GM23248 (cell line): ENCODE measurements at regions not wholly inside any gene's neighbourhood (a gene's known extent, or its start where the extent isn't known, plus 50 kb on each side); places are given as distances from the start of the nearest gene placed in this dataset.
A peak's percentile ranks its signal among the peaks of the same experiment; 100 is the strongest.

ENCODE experiments used
- DNase-seq: peaks from one replicate; pipeline ENCODE4 v3.0.0-alpha.2; 2015
- H2AFZ ChIP-seq: fragments of 200-600 bp; sonication (generic); 2 replicates; pipeline ENCODE4 v1.6.1; 2016; ENCODE audit warnings: antibody characterized with exemption
- H3F3A ChIP-seq: fragments of 200-600 bp; sonication (generic); 2 replicates; pipeline ENCODE4 v1.6.1; 2016; ENCODE audit warnings: mild to moderate bottlenecking, antibody characterized with exemption, mixed run types; ENCODE audit not compliant: insufficient read depth
- H3K27ac ChIP-seq: fragments of 200-600 bp; sonication (generic); 2 replicates; pipeline ENCODE4 v1.5.1; 2016; ENCODE audit warnings: mild to moderate bottlenecking
- H3K27me3 ChIP-seq: fragments of 200-600 bp; sonication (generic); replicated peaks from 2 replicates; pipeline ENCODE4 v1.6.1; 2016; ENCODE audit warnings: mild to moderate bottlenecking; ENCODE audit not compliant: insufficient read depth
- H3K36me3 ChIP-seq: fragments of 200-600 bp; sonication (generic); 2 replicates; pipeline ENCODE4 v1.6.1; 2016; ENCODE audit warnings: low read depth, mild to moderate bottlenecking
- H3K4me1 ChIP-seq: fragments of 200-600 bp; sonication (generic); 2 replicates; pipeline ENCODE4 v1.6.1; 2016; ENCODE audit warnings: mild to moderate bottlenecking; ENCODE audit not compliant: insufficient read depth
- H3K4me2 ChIP-seq: fragments of 200-600 bp; sonication (generic); one replicate; pipeline ENCODE4 v1.6.1; 2016; ENCODE audit warnings: mild to moderate bottlenecking; ENCODE audit not compliant: unreplicated experiment
- H3K4me3 ChIP-seq: fragments of 200-600 bp; sonication (generic); 2 replicates; pipeline ENCODE4 v1.5.1; 2016; ENCODE audit warnings: mild to moderate bottlenecking
- H3K79me2 ChIP-seq: fragments of 200-600 bp; sonication (generic); 2 replicates; pipeline ENCODE4 v1.6.1; 2016; ENCODE audit warnings: mild to moderate bottlenecking; ENCODE audit not compliant: insufficient read depth
- H3K9ac ChIP-seq: fragments of 200-600 bp; sonication (generic); 2 replicates; pipeline ENCODE4 v1.6.1; 2016; ENCODE audit warnings: mild to moderate bottlenecking
- H3K9me2 ChIP-seq: fragments of 200-600 bp; sonication (generic); 2 replicates; pipeline ENCODE4 v1.6.1; 2016; ENCODE audit warnings: mixed run types, mild to moderate bottlenecking, moderate library complexity; ENCODE audit not compliant: insufficient read depth
- H3K9me3 ChIP-seq: fragments of 200-600 bp; sonication (generic); one replicate; pipeline ENCODE4 v1.6.1; 2017; ENCODE audit warnings: low read depth
- H4K20me1 ChIP-seq: fragments of 200-600 bp; sonication (generic); 2 replicates; pipeline ENCODE4 v1.6.0; 2016; ENCODE audit not compliant: insufficient read depth
- EZH2 ChIP-seq: fragments of 200-600 bp; sonication (generic); IDR thresholded peaks from 2 replicates; pipeline ENCODE4 v1.6.1; 2018; ENCODE audit warnings: antibody characterized with exemption, mild to moderate bottlenecking; ENCODE audit not compliant: insufficient read depth, poor library complexity, severe bottlenecking
- EZH2phosphoT487 ChIP-seq: fragments of 200-600 bp; sonication (generic); IDR thresholded peaks from 2 replicates; pipeline ENCODE4 v1.6.1; 2018; ENCODE audit warnings: antibody characterized with exemption, moderate library complexity, mild to moderate bottlenecking, low read depth; ENCODE audit not compliant: insufficient read depth
- WGBS, 2 experiments: methylation state at CpG; one replicate each; pipeline ENCODE4 v1.1.6; 2015 to 2017; ENCODE audit warnings: low lambda C conversion rate in 2 of 2, low coverage in 1 of 2; ENCODE audit errors: missing lambda C conversion rate in 2 of 2; 5-methylcytosine and 5-hydroxymethylcytosine counted together
- in situ Hi-C: fragments of 300-500 bp; cut with MboI; formaldehyde crosslinking; loops from 2 replicates; pipeline ENCODE4 v1.15.0; 2020

DNA sequence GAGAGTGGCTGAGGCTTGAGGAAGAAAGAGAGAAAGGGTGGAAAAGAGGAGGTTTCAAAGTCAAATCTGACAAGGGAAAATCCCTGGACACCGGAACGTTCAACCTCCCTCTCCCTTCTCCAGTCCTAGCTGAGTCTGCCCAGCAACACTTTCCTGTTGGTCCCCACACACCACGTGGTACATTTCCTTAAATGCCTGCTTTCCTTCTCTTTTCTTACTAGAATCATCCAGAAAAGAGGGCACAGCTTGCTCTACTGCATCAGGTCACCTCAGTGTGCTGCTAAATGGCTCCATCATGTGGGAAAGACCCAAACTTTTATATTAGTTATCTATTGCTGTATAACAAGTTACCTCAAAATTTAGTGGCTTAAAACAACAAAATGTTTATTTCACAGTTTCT, 181.2 kb downstream of the NECTIN3 start:
- 33 to 50% methylated on average over 3 of the region's 3 CpGs for WGBS, 2 experiments

DNA sequence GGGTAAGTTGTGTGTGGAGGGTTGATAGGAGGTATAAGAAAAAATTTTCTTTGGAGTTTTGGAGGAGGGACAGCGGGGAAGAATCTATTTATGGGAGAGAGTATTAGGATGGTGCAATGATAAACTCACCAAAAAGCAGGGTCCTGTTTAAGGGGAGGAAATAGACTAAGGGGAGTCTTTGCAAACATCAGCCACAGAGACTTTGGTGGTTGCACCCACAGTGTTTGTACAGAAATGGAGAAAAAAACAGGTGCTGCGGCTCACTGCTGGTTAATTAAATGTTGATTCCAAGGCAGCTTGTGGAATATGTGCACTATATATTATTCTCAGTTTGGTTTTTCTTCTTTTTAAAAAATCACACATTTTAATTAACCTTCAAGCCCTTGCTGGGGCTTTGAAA, 182.1 kb downstream of the NECTIN3 start:
- TF ChIP-seq EZH2 (no peak), EZH2phosphoT487 (no peak)
- in situ Hi-C loops, result no loop called here
- 87 to 94% methylated on average over 2 of the region's 2 CpGs for WGBS, 2 experiments

More for the DNA sequence above, 181.2 kb downstream of the NECTIN3 start:
- H3K9me2 ChIP-seq, result peaks cover 4% of the 10 kb centered on the region; the same call in 1 of the 2 replicates
- no peaks in the 10 kb centered on the region for H3K27me3 ChIP-seq
- H3K9ac ChIP-seq, result no peak overlapping the region
- peaks cover 4% of the 10 kb centered on the region for H3F3A ChIP-seq
- in situ Hi-C loops, result no loop called here
- H4K20me1 ChIP-seq, result no peaks in the 10 kb centered on the region
- no peak overlapping the region for H3K4me3 ChIP-seq
- peak; percentile 59 for DNase-seq
- H3K9me3 ChIP-seq, result no peaks in the 10 kb centered on the region
- H3K36me3 ChIP-seq, result no peaks in the 10 kb centered on the region
- no peaks in the 10 kb centered on the region for H3K79me2 ChIP-seq
- no peak overlapping the region for H3K4me2 ChIP-seq
- H3K4me1 ChIP-seq, result peaks cover 3% of the 10 kb centered on the region; the same call in 1 of the 2 replicates
- TF ChIP-seq EZH2phosphoT487, result no peak
- no peak for TF ChIP-seq EZH2
- H3K27ac ChIP-seq, result no peak overlapping the region
- H2AFZ ChIP-seq, result peak overlapping the region; percentile 58

DNA sequence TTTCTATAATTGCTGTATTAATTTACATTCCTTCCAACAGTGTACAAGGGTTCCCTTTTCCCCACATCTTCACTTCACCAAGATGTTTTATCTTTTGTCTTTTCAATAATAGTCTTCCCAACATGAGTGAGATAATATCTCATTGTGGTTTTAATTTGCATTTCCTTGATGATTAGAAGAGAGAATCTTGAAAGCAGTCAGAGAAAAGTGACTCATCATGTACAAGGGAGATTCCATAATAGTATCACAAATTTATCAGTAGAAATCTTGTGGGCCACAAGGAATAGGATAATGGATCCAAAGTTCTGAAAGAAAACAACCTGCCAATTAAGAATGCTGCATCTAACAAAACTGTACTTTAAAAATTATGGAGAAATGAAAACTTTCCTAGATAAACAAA, 189.3 kb downstream of the NECTIN3 start:
- no peak for DNase-seq
- Histone ChIP-seq H3K4me1 (no peaks in the 10 kb centered on the region), H2AFZ (no peak overlapping the region), H3K79me2 (no peaks in the 10 kb centered on the region), H3K9me3 (peaks cover 2% of the 10 kb centered on the region), H3K27ac (no peak overlapping the region), H3K4me3 (no peak overlapping the region), H3F3A (no peaks in the 10 kb centered on the region), H3K36me3 (no peaks in the 10 kb centered on the region), H3K4me2 (no peak overlapping the region), H3K27me3 (no peaks in the 10 kb centered on the region), H4K20me1 (no peaks in the 10 kb centered on the region), H3K9ac (no peak overlapping the region), H3K9me2 (peaks cover 3% of the 10 kb centered on the region; the same call in 1 of the 2 replicates)
- in situ Hi-C loops, result no loop called here
- no peak for TF ChIP-seq EZH2
- TF ChIP-seq EZH2phosphoT487, result no peak

More for the DNA sequence above, 182.1 kb downstream of the NECTIN3 start:
- Histone ChIP-seq H3K4me1 (no peaks in the 10 kb centered on the region), H2AFZ (no peak overlapping the region), H3K27me3 (no peaks in the 10 kb centered on the region), H3K4me3 (no peak overlapping the region), H3K36me3 (no peaks in the 10 kb centered on the region), H3K9me3 (no peaks in the 10 kb centered on the region), H3K79me2 (no peaks in the 10 kb centered on the region), H3K9ac (no peak overlapping the region), H3K4me2 (no peak overlapping the region), H3F3A (no peaks in the 10 kb centered on the region), H3K27ac (no peak overlapping the region), H4K20me1 (no peaks in the 10 kb centered on the region), H3K9me2 (peaks cover 4% of the 10 kb centered on the region; the same call in 1 of the 2 replicates)
- no peak for DNase-seq

DNA sequence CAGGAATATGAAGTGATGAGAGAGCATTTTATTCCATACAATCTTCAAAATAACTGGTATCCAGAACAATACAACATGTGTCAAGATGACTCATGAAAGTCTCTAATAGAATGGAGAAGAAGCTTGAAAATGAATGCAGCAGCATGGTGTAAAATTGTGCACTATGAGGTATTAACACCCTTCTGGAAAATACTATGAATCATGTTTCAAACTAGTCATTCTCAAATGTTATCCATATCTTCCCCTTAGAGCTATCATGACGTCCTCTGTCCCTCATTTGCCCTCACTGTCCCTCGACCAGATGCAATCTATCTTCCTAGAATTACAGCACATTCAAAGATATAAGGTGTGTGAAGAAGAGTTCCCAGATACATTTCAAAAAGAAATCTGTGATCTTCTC, 198.2 kb downstream of the NECTIN3 start:
- Histone ChIP-seq H3K4me3 (no peak overlapping the region), H3K9me2 (no peaks in the 10 kb centered on the region), H3K27me3 (no peaks in the 10 kb centered on the region), H3K9ac (no peak overlapping the region), H3K27ac (no peak overlapping the region), H3K9me3 (no peaks in the 10 kb centered on the region), H3K4me2 (no peak overlapping the region), H3F3A (no peaks in the 10 kb centered on the region), H2AFZ (no peak overlapping the region), H3K79me2 (no peaks in the 10 kb centered on the region), H3K36me3 (no peaks in the 10 kb centered on the region), H4K20me1 (no peaks in the 10 kb centered on the region), H3K4me1 (no peaks in the 10 kb centered on the region)
- DNase-seq, result peak; percentile 13
- TF ChIP-seq EZH2phosphoT487, result no peak
- TF ChIP-seq EZH2, result no peak
- WGBS, 2 experiments, result 52 to 54% methylated on average over 2 of the region's 2 CpGs
- in situ Hi-C loops, result no loop called here

DNA sequence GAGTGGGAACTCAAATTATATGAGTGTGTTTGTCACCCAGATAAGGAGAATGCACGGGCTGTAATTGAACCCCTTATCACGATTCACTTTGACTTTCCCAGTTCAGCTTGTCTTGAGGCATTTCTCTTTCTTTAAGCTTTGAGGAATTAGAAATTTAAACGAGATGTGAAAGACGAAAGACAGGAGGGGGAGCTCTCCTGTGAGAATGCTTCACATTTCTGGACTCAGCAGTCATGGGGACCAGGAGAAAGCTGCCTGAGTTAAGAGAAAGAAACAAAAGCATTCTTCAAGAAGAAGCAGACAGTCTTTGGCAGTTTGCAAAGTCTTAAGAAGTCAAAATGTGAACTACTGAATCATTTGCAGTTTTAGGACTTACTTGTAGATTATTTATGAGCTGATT, 205.6 kb downstream of the NECTIN3 start:
- Histone ChIP-seq H3K27me3 (no peaks in the 10 kb centered on the region), H3K36me3 (no peaks in the 10 kb centered on the region), H3K9me3 (no peaks in the 10 kb centered on the region), H3K9me2 (no peaks in the 10 kb centered on the region), H3K79me2 (no peaks in the 10 kb centered on the region), H3K9ac (no peak overlapping the region), H4K20me1 (no peaks in the 10 kb centered on the region), H3K4me2 (peak overlapping the region; percentile 24), H2AFZ (peak overlapping the region; percentile 43; the same call in 1 of the 2 replicates), H3K4me1 (peaks cover 10% of the 10 kb centered on the region; the same call in 1 of the 2 replicates), H3K4me3 (no peak overlapping the region), H3F3A (no peaks in the 10 kb centered on the region), H3K27ac (no peak overlapping the region)
- WGBS, 2 experiments, result 38 to 39% methylated on average over 4 of the region's 4 CpGs
- in situ Hi-C loops, result no loop called here
- TF ChIP-seq EZH2, result no peak
- TF ChIP-seq EZH2phosphoT487, result no peak
- peak; percentile 62 for DNase-seq
